Tibial nerve (tissue), 4 donors: ENCODE measurements at regions not wholly inside any gene's neighbourhood (a gene's known extent, or its start where the extent isn't known, plus 50 kb on each side); places are given as distances from the start of the nearest gene placed in this dataset.

Experiments used
- DNase-seq, 2 donors: peaks; one replicate each; pipeline ENCODE4 v3.0.0-alpha.2; 2019; ENCODE audit warnings: low spot score in 2 of 2
- H3K27ac ChIP-seq, 4 donors: fragments of 200-600 bp; sonication (generic) in 3 of 4; one replicate each; pipeline ENCODE4 v1.5.1; 2017 to 2019; ENCODE audit warnings: mild to moderate bottlenecking in 1 of 4
- H3K27me3 ChIP-seq, 2 donors: fragments of 200-600 bp; sonication (generic) in 1 of 2; one replicate each; pipeline versions ENCODE4 v1.5.1 to v1.6.0; 2017 to 2019
- H3K36me3 ChIP-seq, 3 donors: fragments of 200-600 bp; sonication (generic); one replicate each; pipeline ENCODE4 v1.5.1; 2018 to 2019
- H3K4me1 ChIP-seq, 4 donors: fragments of 200-600 bp; sonication (generic) in 3 of 4; one replicate each; pipeline ENCODE4 v1.5.1; 2017 to 2019
- H3K4me3 ChIP-seq, 4 donors: fragments of 200-600 bp; sonication (generic) in 3 of 4; one replicate each; pipeline ENCODE4 v1.5.1; 2017 to 2019; ENCODE audit warnings: mild to moderate bottlenecking in 1 of 4, moderate library complexity in 1 of 4
- H3K9me3 ChIP-seq, 4 donors: fragments of 200-600 bp; sonication (generic) in 3 of 4; one replicate each; pipeline ENCODE4 v1.5.1; 2017 to 2019
- CTCF ChIP-seq, 5 experiments: fragments of 200-600 bp in 3 of 5; fragments of 450-650 bp in 2 of 5; sonication (generic) in 3 of 5; IDR thresholded peaks; one replicate each; pipeline ENCODE4 v1.5.1; 2016 to 2019; ENCODE audit warnings: antibody characterized with exemption in 5 of 5, mild to moderate bottlenecking in 3 of 5, moderate library complexity in 2 of 5
- EP300 ChIP-seq, 2 donors: sonication (generic); formaldehyde crosslinking; IDR thresholded peaks; one replicate each; pipeline ENCODE4 v1.6.1; 2017; ENCODE audit warnings: antibody characterized with exemption in 2 of 2, mild to moderate bottlenecking in 1 of 2
- POLR2A ChIP-seq, 2 donors: fragments of 450-650 bp; IDR thresholded peaks; one replicate each; pipeline ENCODE4 v1.6.1; 2017; ENCODE audit warnings: antibody characterized with exemption in 2 of 2, mild to moderate bottlenecking in 2 of 2, moderate library complexity in 2 of 2
- WGBS, 2 donors: methylation state at CpG; one replicate each; pipeline ENCODE4 v1.1.5; 2018; 5-methylcytosine and 5-hydroxymethylcytosine counted together

GRCh38 chr10:9875353-9875752 is 1142.3 kb upstream of the CELF2 start:
- TF ChIP-seq POLR2A (IDR thresholded peaks at IDR 0.05) = no peak
- TF ChIP-seq CTCF (IDR thresholded peaks at IDR 0.05) = no peak
- TF ChIP-seq EP300 (IDR thresholded peaks at IDR 0.05) = no peak
- WGBS, 2 donors = 94 to 97% methylated on average over 5 of the region's 5 CpGs
- no peaks in the 10 kb centered on the region for H3K36me3 ChIP-seq
- DNase-seq = no peak
- H3K27me3 ChIP-seq = no peaks in the 10 kb centered on the region
- H3K9me3 ChIP-seq = no peaks in the 10 kb centered on the region
- H3K27ac ChIP-seq = no peak overlapping the region
- H3K4me1 ChIP-seq = no peaks in the 10 kb centered on the region
- no peak overlapping the region for H3K4me3 ChIP-seq

- Histone ChIP-seq H3K36me3 (no peaks in the 10 kb centered on the region), H3K4me1 (no peaks in the 10 kb centered on the region), H3K9me3 (peaks cover 0 to 6% (median 2%) of the 10 kb centered on the region in 4 donors), H3K27ac (no peak overlapping the region), H3K27me3 (no peaks in the 10 kb centered on the region), H3K4me3 (no peak overlapping the region)
- DNase-seq = no peak
- WGBS, 2 donors = 94 to 97% methylated on average over 12 of the region's 12 CpGs
- no peak for TF ChIP-seq EP300 (IDR thresholded peaks at IDR 0.05)
- TF ChIP-seq CTCF (IDR thresholded peaks at IDR 0.05) = no peak
- TF ChIP-seq POLR2A (IDR thresholded peaks at IDR 0.05) = no peak
Observed at GRCh38 chr10:9877978-9878377, 1139.7 kb upstream of the CELF2 start.

DNA sequence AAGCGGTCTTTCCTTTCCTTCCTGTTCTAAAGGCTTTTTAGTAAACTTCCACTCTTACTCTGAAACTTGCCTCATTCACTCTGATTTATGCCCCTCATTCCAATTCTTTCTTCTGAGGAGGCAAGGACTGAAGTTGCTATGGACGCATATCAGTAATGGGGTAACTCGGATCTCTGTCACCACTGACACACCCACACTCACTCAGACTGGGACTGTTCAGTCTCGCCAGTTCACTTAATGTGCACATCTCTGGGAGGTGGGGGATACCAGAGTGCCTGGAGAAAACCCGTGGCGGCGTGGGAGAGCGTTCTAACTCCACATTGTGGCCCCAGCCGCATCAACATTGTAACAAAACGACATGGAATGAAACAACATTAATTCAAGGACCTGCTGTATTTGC is 1139.3 kb upstream of the CELF2 start:
- H3K27ac ChIP-seq = no peak overlapping the region
- H3K4me1 ChIP-seq = no peaks in the 10 kb centered on the region
- H3K36me3 ChIP-seq = no peaks in the 10 kb centered on the region
- H3K9me3 ChIP-seq = peaks cover 0 to 10% (median 2%) of the 10 kb centered on the region in 4 donors
- H3K4me3 ChIP-seq = no peak overlapping the region
- 96% methylated on average over 10 of the region's 10 CpGs for WGBS, 2 donors
- no peaks in the 10 kb centered on the region for H3K27me3 ChIP-seq
- DNase-seq = no peak
- TF ChIP-seq POLR2A (IDR thresholded peaks at IDR 0.05) (no peak), CTCF (IDR thresholded peaks at IDR 0.05) (no peak), EP300 (IDR thresholded peaks at IDR 0.05) (no peak)

- Histone ChIP-seq H3K4me3 (no peak overlapping the region), H3K27ac (no peak overlapping the region), H3K36me3 (no peaks in the 10 kb centered on the region), H3K9me3 (peaks cover 0 to 13% (median 2%) of the 10 kb centered on the region in 4 donors), H3K4me1 (no peaks in the 10 kb centered on the region), H3K27me3 (no peaks in the 10 kb centered on the region)
- WGBS, 2 donors = 72 to 74% methylated on average over 3 of the region's 3 CpGs
- DNase-seq = no peak
- TF ChIP-seq EP300 (IDR thresholded peaks at IDR 0.05) = no peak
- no peak for TF ChIP-seq CTCF (IDR thresholded peaks at IDR 0.05)
- no peak for TF ChIP-seq POLR2A (IDR thresholded peaks at IDR 0.05)
Observed at GRCh38 chr10:9885761-9886160, 1131.9 kb upstream of the CELF2 start.

DNA sequence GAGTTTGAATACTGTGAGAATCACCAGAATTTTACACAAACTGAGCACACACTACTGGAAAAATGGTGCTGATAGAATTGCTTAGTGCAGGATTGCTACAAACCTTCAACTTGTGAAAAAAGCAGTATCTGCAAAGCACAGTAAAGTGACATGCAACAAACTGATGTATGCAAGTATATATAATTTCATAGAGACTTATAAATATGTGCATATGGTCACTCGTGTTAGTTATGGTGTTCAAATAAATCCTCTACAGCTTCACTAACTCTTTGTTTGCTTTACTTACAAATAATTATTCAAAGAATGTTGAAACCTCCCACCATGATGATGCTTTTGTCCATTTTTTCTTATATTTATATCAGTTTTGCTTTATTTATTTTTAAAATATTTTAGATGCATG is 1130.9 kb upstream of the CELF2 start:
- no peak for TF ChIP-seq CTCF (IDR thresholded peaks at IDR 0.05)
- TF ChIP-seq EP300 (IDR thresholded peaks at IDR 0.05) = no peak
- no peak for TF ChIP-seq POLR2A (IDR thresholded peaks at IDR 0.05)
- H3K9me3 ChIP-seq = peaks cover 0 to 13% (median 2%) of the 10 kb centered on the region in 4 donors
- H3K4me3 ChIP-seq = no peak overlapping the region
- WGBS, 2 donors = 45 to 47% methylated on average over 1 of the region's 1 CpG
- no peak for DNase-seq
- no peak overlapping the region for H3K27ac ChIP-seq
- H3K27me3 ChIP-seq = no peaks in the 10 kb centered on the region
- no peaks in the 10 kb centered on the region for H3K36me3 ChIP-seq
- no peaks in the 10 kb centered on the region for H3K4me1 ChIP-seq
